ENCODE measurements at regions not wholly inside any gene's neighbourhood (a gene's known extent, or its start where the extent isn't known, plus 50 kb on each side); places are given as distances from the start of the nearest gene placed in this dataset.

GRCh38 chr12:124658302-124658701 is 90.9 kb upstream of the NCOR2 start:
- Histone ChIP-seq H3K4me1 (ENCODE audit: insufficient read depth, low read length) (0 out of 2 replicates have a peak, but pooled peaks cover 2% of the 10 kb centered on the region), H2BK15ac (ENCODE audit: low read depth, low read length) (no peak overlapping the region), H3K56ac (ENCODE audit: insufficient read length, low read depth, low read length) (no peak overlapping the region), H3K9me3 (ENCODE audit: control insufficient read depth, low read depth, low read length) (no peaks in the 10 kb centered on the region), H3K27me3 (ENCODE audit: insufficient read depth, low read length) (no peaks in the 10 kb centered on the region), H2AK5ac (ENCODE audit: insufficient read length, low read length) (no peak overlapping the region), H3K27ac (ENCODE audit: insufficient read length, low read depth, low read length) (no peak overlapping the region), H3K23me2 (ENCODE audit: insufficient read length, low read depth, low read length, poor library complexity, severe bottlenecking) (no peaks in the 10 kb centered on the region), H3K14ac (ENCODE audit: insufficient read depth, low read length) (no peak overlapping the region), H2BK120ac (ENCODE audit: low read depth, low read length, poor library complexity, severe bottlenecking) (no peak overlapping the region), H2AFZ (ENCODE audit: low read length) (no peak overlapping the region), H3K79me2 (ENCODE audit: insufficient read depth, low read length) (no peaks in the 10 kb centered on the region), H3T11ph (ENCODE audit: low read length) (no peak overlapping the region), H4K5ac (ENCODE audit: insufficient read length, low read depth, low read length) (no peak overlapping the region), H3K18ac (ENCODE audit: insufficient read length, low read depth, low read length) (no peak overlapping the region), H3K23ac (ENCODE audit: insufficient read length, low read depth, low read length) (no peak overlapping the region), H4K8ac (replicated peaks; ENCODE audit: insufficient read length, low read depth, low read length) (no peak overlapping the region), H2BK20ac (ENCODE audit: low read depth, low read length, poor library complexity, severe bottlenecking) (no peak overlapping the region), H4K91ac (ENCODE audit: insufficient read length, low read depth, low read length) (no peak overlapping the region), H3K9ac (ENCODE audit: extremely low read depth, insufficient read length, low read length) (no peak overlapping the region), H3K4ac (ENCODE audit: low read depth, low read length) (no peak overlapping the region), H2BK12ac (ENCODE audit: insufficient read length, low read depth, low read length) (no peak overlapping the region), H2BK5ac (ENCODE audit: insufficient read length, low read length) (no peak overlapping the region), H4K20me1 (ENCODE audit: control insufficient read depth, insufficient read depth, insufficient read length) (no peaks in the 10 kb centered on the region), H3K79me1 (ENCODE audit: insufficient read depth, low read depth, low read length, poor library complexity, severe bottlenecking) (no peaks in the 10 kb centered on the region), H3K4me2 (ENCODE audit: insufficient read depth, insufficient read length, low read length) (no peak overlapping the region)
- Mint-ChIP-seq H3K27me3 (ENCODE audit: low read depth) (peaks cover under 1% of the 10 kb centered on the region; the same call in 1 of the 2 replicates), H3K9me3 (no peaks in the 10 kb centered on the region), H3K27ac (no peak overlapping the region), H3K4me3 (no peak overlapping the region), H3K36me3 (ENCODE audit: insufficient read depth in 1 of 3, low read depth in 3 of 3) (no peaks in the 10 kb centered on the region), H3K4me1 (peaks cover 31 to 32% of the 10 kb centered on the region in 2 experiments)
- DNase-seq: no peak
- TF ChIP-seq CTCF (conservative IDR thresholded peaks at IDR 0.05): no peak
- no CpG with 5 or more reads among the region's 4 CpGs for WGBS (ENCODE audit: extremely low coverage, insufficient read length, low lambda C conversion rate)

All from H9 (cell line).